ENCODE measurements at regions not wholly inside any gene's neighbourhood (a gene's known extent, or its start where the extent isn't known, plus 50 kb on each side); places are given as distances from the start of the nearest gene placed in this dataset.

DNA sequence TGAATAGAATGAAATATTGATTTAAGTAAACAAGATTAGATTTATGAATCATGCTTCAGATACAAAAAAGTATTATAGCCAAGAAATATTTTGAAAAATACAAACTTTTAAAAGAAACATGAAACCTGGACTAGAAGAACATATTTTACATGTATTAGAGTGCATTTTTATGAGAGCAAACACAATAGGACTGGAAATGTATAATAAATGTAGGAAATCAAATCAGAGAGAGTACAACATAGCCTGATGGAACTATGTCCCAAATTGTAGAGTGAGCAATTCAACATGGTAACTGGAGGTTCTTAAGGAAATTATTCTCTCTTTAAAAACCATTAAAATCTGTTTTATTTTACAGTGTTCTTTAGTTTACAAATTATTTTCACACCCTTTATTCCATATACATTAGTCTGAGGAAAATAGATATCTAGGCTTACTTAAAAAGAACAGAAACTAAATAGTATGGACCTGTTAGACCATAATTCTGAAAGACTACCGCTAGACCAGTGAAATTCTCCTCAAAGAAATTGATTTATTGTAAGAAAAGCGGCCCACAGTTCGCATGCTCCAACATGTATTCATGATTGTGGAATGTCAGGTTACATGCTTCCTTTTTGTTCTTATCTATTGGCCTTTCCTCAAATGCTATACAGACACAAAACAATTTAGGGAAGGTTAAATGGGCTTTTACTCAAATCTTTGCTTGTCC is 1526.5 kb upstream of the SLC10A2 start:
- Histone ChIP-seq H3K36me3 (ENCODE audit: control insufficient read depth, insufficient read depth, low read length) (no peaks in the 10 kb centered on the region), H3K4me1 (ENCODE audit: control insufficient read depth, insufficient read depth, low read length, poor library complexity, severe bottlenecking) (no peaks in the 10 kb centered on the region), H3K4me3 (ENCODE audit: insufficient read depth, low read depth, low read length, poor library complexity, severe bottlenecking) (no peak overlapping the region), H3K27ac (ENCODE audit: insufficient read depth, low read length, poor library complexity, severe bottlenecking) (no peak overlapping the region), H3K27me3 (replicated peaks; ENCODE audit: control insufficient read depth, insufficient read depth, low read length, poor library complexity, severe bottlenecking) (no peaks in the 10 kb centered on the region), H3K9me3 (ENCODE audit: control insufficient read depth, low read length) (no peaks in the 10 kb centered on the region)
- no peak for DNase-seq

DNA sequence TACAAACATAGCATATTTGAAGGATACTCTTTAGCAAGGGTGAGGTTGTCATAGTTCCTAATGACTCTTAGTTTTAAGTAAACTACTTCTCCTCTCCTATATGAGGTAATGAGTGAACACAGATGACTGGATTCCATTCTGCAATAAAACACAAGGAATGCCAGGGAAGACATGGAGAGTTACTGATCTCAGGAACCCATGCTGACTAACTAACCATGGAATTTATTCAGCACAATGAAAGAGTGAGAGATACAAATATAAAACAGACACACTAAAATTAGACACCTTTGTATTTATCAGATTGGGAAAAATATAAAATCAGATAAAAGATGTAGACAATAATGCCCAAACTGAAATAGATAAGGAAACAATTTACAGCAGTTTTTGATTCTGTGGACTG is 1525.9 kb upstream of the SLC10A2 start:
- no peak overlapping the region for H3K27ac ChIP-seq (ENCODE audit: insufficient read depth, low read length, poor library complexity, severe bottlenecking)
- H3K27me3 ChIP-seq (replicated peaks; ENCODE audit: control insufficient read depth, insufficient read depth, low read length, poor library complexity, severe bottlenecking): no peaks in the 10 kb centered on the region
- no peaks in the 10 kb centered on the region for H3K36me3 ChIP-seq (ENCODE audit: control insufficient read depth, insufficient read depth, low read length)
- H3K4me3 ChIP-seq (ENCODE audit: insufficient read depth, low read depth, low read length, poor library complexity, severe bottlenecking): no peak overlapping the region
- no peaks in the 10 kb centered on the region for H3K4me1 ChIP-seq (ENCODE audit: control insufficient read depth, insufficient read depth, low read length, poor library complexity, severe bottlenecking)
- no peak for DNase-seq
- no peaks in the 10 kb centered on the region for H3K9me3 ChIP-seq (ENCODE audit: control insufficient read depth, low read length)

DNA sequence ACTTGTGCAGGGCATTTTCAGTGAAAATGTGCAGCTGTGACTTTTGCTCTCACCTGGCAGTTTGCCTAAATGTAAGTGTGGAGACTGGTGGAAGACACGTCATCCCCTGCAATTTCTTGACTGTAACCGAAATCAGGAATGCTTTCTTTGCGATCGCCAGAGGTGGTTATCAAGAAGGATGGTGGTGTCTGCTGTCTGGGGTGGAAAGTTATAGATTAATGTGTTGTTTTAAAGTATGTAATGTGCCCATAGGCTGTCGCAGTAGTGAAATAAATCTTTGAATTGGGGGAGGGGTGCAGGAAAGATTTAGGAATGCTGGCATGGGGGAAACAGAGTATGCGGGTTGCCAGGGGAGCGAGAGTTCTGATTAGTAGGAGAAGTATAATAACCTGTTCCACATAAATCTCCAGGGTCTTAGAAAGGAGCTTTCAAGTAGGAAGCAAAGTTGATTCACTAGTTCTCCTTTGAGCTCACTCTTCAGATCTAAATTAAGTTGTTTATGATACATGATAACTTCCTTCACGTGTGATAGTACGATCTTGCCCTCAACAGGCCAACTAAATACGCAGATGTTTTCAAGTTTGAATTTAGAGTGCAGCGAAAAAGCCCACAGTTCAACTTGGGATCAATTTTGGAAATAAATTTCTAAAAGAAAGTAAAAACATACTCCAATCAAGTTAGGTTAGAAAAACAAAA is 1520.0 kb upstream of the SLC10A2 start:
- H3K27me3 ChIP-seq (replicated peaks; ENCODE audit: control insufficient read depth, insufficient read depth, low read length, poor library complexity, severe bottlenecking): no peaks in the 10 kb centered on the region
- H3K4me1 ChIP-seq (ENCODE audit: control insufficient read depth, insufficient read depth, low read length, poor library complexity, severe bottlenecking): no peaks in the 10 kb centered on the region
- no peaks in the 10 kb centered on the region for H3K36me3 ChIP-seq (ENCODE audit: control insufficient read depth, insufficient read depth, low read length)
- H3K4me3 ChIP-seq (ENCODE audit: insufficient read depth, low read depth, low read length, poor library complexity, severe bottlenecking): no peak overlapping the region
- no peak for DNase-seq
- no peaks in the 10 kb centered on the region for H3K9me3 ChIP-seq (ENCODE audit: control insufficient read depth, low read length)
- H3K27ac ChIP-seq (ENCODE audit: insufficient read depth, low read length, poor library complexity, severe bottlenecking): no peak overlapping the region

DNA sequence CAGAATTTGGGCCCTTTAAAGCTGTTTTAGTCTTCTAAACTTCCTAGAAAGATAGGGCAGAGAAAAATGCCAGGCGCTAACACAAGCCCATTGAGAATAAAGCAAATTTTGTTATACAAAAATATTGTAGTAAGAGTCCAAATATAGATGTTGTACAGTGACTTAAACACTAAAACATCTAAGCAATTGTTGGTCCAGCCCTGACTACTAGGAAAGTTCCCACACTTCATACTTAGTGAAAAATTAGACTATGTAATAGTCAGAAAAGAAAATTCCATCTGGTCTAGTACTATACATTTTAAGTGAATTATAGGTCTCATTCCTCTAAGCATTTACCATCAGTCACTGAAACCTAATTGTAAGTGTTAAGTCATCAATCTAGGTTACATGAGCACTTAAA is 1518.3 kb upstream of the SLC10A2 start:
- H3K9me3 ChIP-seq (ENCODE audit: control insufficient read depth, low read length): no peaks in the 10 kb centered on the region
- DNase-seq: no peak
- H3K27ac ChIP-seq (ENCODE audit: insufficient read depth, low read length, poor library complexity, severe bottlenecking): no peak overlapping the region
- no peaks in the 10 kb centered on the region for H3K27me3 ChIP-seq (replicated peaks; ENCODE audit: control insufficient read depth, insufficient read depth, low read length, poor library complexity, severe bottlenecking)
- H3K36me3 ChIP-seq (ENCODE audit: control insufficient read depth, insufficient read depth, low read length): no peaks in the 10 kb centered on the region
- no peak overlapping the region for H3K4me3 ChIP-seq (ENCODE audit: insufficient read depth, low read depth, low read length, poor library complexity, severe bottlenecking)
- H3K4me1 ChIP-seq (ENCODE audit: control insufficient read depth, insufficient read depth, low read length, poor library complexity, severe bottlenecking): no peaks in the 10 kb centered on the region

DNA sequence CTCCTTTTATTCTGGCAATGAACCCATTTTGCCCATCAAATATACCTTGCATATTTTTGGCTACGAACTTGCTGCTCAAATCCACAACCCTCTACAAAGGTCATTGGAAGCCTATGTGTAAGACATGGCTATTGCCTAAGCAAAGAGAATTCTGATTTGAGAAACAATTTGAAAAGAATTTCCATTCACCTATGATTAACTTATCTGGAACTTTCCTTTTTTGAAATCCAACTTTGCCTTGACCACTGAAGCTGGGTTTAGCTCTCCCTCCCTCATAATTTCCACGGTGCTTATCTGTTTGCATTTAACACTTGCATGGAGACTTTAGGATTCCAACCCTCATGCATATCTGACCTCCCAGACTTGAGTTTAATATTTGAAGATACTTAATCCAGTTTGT is 1514.7 kb upstream of the SLC10A2 start:
- no peak overlapping the region for H3K4me3 ChIP-seq (ENCODE audit: insufficient read depth, low read depth, low read length, poor library complexity, severe bottlenecking)
- no peak for DNase-seq
- H3K4me1 ChIP-seq (ENCODE audit: control insufficient read depth, insufficient read depth, low read length, poor library complexity, severe bottlenecking): no peaks in the 10 kb centered on the region

DNA sequence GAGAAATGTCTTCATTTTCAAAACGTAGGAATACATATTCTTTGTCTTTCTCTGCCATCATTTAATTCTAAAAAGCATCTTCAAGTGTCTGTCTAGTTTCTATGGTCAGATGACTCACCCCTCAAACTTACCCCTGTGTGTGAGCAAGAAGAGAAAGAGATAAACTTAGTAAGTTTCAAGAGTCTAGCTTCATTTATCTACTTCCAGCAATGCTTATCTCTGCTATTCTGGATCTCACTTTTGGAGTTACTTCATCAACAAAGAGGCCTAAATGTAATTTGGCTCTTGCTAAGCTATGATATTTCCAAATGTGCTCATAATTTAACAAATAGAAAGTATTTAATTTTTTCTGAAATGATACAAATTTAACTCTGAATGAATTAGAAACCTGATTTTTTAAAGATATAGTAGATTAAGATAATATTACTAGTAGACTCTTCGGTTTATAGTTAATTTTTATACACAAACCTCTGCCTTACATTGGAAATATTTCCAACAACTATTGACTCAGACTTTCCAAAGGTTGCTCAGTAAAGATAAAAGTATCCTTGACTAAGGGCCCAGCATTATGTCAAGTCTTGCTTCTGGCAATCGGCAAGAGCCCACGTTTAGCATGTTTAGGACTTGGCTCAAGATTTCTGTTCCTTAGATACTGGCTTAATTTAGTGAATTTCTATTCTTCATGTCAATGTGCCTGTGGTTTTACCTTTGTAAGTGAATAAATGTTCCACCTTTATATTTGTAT is 1511.0 kb upstream of the SLC10A2 start:
- Histone ChIP-seq H3K27ac (ENCODE audit: insufficient read depth, low read length, poor library complexity, severe bottlenecking) (no peak overlapping the region), H3K4me1 (ENCODE audit: control insufficient read depth, insufficient read depth, low read length, poor library complexity, severe bottlenecking) (no peaks in the 10 kb centered on the region), H3K36me3 (ENCODE audit: control insufficient read depth, insufficient read depth, low read length) (no peaks in the 10 kb centered on the region), H3K27me3 (replicated peaks; ENCODE audit: control insufficient read depth, insufficient read depth, low read length, poor library complexity, severe bottlenecking) (no peaks in the 10 kb centered on the region), H3K4me3 (ENCODE audit: insufficient read depth, low read depth, low read length, poor library complexity, severe bottlenecking) (no peak overlapping the region), H3K9me3 (ENCODE audit: control insufficient read depth, low read length) (no peaks in the 10 kb centered on the region)
- DNase-seq: no peak

More for the DNA sequence above, 1514.7 kb upstream of the SLC10A2 start:
- no peak overlapping the region for H3K27ac ChIP-seq (ENCODE audit: insufficient read depth, low read length, poor library complexity, severe bottlenecking)
- H3K27me3 ChIP-seq (replicated peaks; ENCODE audit: control insufficient read depth, insufficient read depth, low read length, poor library complexity, severe bottlenecking): no peaks in the 10 kb centered on the region
- no peaks in the 10 kb centered on the region for H3K9me3 ChIP-seq (ENCODE audit: control insufficient read depth, low read length)
- no peaks in the 10 kb centered on the region for H3K36me3 ChIP-seq (ENCODE audit: control insufficient read depth, insufficient read depth, low read length)

DNA sequence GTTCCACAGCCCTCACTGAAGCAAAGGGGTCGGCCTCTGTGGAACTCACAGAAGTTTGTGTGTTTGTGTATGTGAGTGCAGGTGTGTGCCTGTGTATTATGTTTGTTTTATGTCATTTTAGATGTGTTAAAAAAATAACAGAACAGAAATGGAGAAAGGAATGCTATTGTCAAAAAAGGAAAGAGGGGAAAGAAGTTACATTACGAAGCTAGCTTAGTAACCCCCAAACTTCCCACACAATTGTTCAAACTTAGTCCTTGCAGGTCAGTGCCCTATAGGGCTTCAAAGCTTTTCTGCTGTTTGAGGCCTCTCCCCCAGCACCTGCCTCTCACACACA is 1505.6 kb upstream of the SLC10A2 start:
- Histone ChIP-seq H3K9me3 (ENCODE audit: control insufficient read depth, low read length) (no peaks in the 10 kb centered on the region), H3K27ac (ENCODE audit: insufficient read depth, low read length, poor library complexity, severe bottlenecking) (no peak overlapping the region)
- no peak for DNase-seq

DNA sequence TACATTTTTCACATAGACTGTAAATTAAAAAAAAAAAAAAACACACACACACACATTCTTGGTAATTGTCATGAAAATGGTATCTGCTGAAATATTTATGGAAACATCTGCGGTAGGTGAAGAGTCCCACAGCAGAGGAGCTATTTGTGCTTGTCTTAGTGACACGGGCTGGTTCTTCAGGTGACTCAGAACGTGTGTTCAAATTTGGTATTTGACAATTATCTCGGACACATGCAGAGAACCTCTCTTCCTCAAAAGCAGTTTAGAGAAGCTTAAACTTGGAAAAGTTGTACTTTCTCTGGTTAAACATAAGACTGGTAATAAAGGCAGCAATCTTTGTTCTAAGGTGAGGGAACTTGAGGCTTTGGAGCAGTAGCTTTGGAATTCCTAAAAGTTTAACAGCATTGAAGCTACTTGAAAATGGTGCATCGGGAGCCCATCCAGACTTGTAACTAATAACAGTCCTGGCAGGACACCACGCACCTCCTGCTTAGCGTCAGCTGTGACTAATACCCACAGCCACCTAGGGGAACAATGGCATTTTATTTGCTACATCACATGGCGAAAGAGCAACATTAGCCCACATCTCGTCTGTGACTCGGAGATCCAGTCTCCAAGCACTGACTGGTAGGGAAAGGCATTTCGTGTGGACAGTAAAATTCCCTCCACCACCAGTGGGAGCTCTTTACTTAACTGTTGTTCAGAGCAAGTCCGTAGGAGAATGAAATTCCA is 1505.1 kb upstream of the SLC10A2 start:
- H3K4me3 ChIP-seq (ENCODE audit: insufficient read depth, low read depth, low read length, poor library complexity, severe bottlenecking): no peak overlapping the region
- H3K27me3 ChIP-seq (replicated peaks; ENCODE audit: control insufficient read depth, insufficient read depth, low read length, poor library complexity, severe bottlenecking): no peaks in the 10 kb centered on the region
- H3K4me1 ChIP-seq (ENCODE audit: control insufficient read depth, insufficient read depth, low read length, poor library complexity, severe bottlenecking): no peaks in the 10 kb centered on the region
- H3K9me3 ChIP-seq (ENCODE audit: control insufficient read depth, low read length): no peaks in the 10 kb centered on the region
- no peaks in the 10 kb centered on the region for H3K36me3 ChIP-seq (ENCODE audit: control insufficient read depth, insufficient read depth, low read length)
- no peak overlapping the region for H3K27ac ChIP-seq (ENCODE audit: insufficient read depth, low read length, poor library complexity, severe bottlenecking)
- no peak for DNase-seq

More for the DNA sequence above, 1505.6 kb upstream of the SLC10A2 start:
- no peak overlapping the region for H3K4me3 ChIP-seq (ENCODE audit: insufficient read depth, low read depth, low read length, poor library complexity, severe bottlenecking)
- no peaks in the 10 kb centered on the region for H3K36me3 ChIP-seq (ENCODE audit: control insufficient read depth, insufficient read depth, low read length)
- no peaks in the 10 kb centered on the region for H3K4me1 ChIP-seq (ENCODE audit: control insufficient read depth, insufficient read depth, low read length, poor library complexity, severe bottlenecking)
- H3K27me3 ChIP-seq (replicated peaks; ENCODE audit: control insufficient read depth, insufficient read depth, low read length, poor library complexity, severe bottlenecking): no peaks in the 10 kb centered on the region

DNA sequence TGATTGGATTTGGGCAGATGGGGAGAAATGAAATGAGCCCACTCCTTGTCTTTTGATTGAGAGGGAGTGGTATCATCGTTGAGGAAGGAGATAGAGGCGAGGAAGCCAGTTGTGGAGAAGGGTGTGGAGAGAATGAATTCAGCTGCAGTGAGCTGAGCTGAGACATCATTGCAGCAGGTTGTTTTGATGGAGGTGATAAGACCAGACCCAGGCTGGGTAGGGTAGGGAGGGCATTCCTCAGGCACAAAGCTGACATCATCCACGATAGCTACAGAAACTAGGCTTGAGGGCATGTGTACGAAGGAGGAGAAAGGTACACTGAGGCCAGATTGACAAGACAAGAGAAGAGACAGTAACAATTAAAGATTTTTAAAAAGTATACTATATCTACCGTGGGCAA is 1500.9 kb upstream of the SLC10A2 start:
- no peak overlapping the region for H3K4me3 ChIP-seq (ENCODE audit: insufficient read depth, low read depth, low read length, poor library complexity, severe bottlenecking)
- H3K27me3 ChIP-seq (replicated peaks; ENCODE audit: control insufficient read depth, insufficient read depth, low read length, poor library complexity, severe bottlenecking): no peaks in the 10 kb centered on the region
- H3K9me3 ChIP-seq (ENCODE audit: control insufficient read depth, low read length): no peaks in the 10 kb centered on the region
- H3K36me3 ChIP-seq (ENCODE audit: control insufficient read depth, insufficient read depth, low read length): no peaks in the 10 kb centered on the region
- H3K27ac ChIP-seq (ENCODE audit: insufficient read depth, low read length, poor library complexity, severe bottlenecking): no peak overlapping the region
- H3K4me1 ChIP-seq (ENCODE audit: control insufficient read depth, insufficient read depth, low read length, poor library complexity, severe bottlenecking): no peaks in the 10 kb centered on the region
- DNase-seq: no peak
